HepG2 (cell line): ENCODE measurements at regions not wholly inside any gene's neighbourhood (a gene's known extent, or its start where the extent isn't known, plus 50 kb on each side); places are given as distances from the start of the nearest gene placed in this dataset.

Experiments
- HNF4A ChIP-seq: sonication (generic); formaldehyde crosslinking; IDR thresholded peaks from 2 replicates; pipeline ENCODE4 v1.4.0; 2020; ENCODE audit warnings: missing genetic modification reagents
- JDP2 ChIP-seq: sonication (generic); formaldehyde crosslinking; IDR thresholded peaks from 2 replicates; pipeline ENCODE4 v1.8.1; 2022; ENCODE audit warnings: missing genetic modification reagents, borderline replicate concordance
- MXI1 ChIP-seq: IDR thresholded peaks from 3 replicates; pipeline ENCODE4 v1.6.1; 2012; ENCODE audit warnings: low read depth, low read length, inconsistent platforms, borderline replicate concordance
- PHF20 ChIP-seq: sonication (generic); formaldehyde crosslinking; IDR thresholded peaks from 2 replicates; pipeline ENCODE4 v1.5.0; 2020; ENCODE audit warnings: mild to moderate bottlenecking, missing genetic modification reagents
- TAF1 ChIP-seq: sonication (generic); formaldehyde crosslinking; IDR thresholded peaks from 2 replicates; pipeline ENCODE4 v1.4.0; 2020; ENCODE audit warnings: missing genetic modification reagents
- ZBTB20 ChIP-seq: sonication (generic); formaldehyde crosslinking; IDR thresholded peaks from 2 replicates; pipeline ENCODE4 v1.8.1; 2023; ENCODE audit warnings: missing genetic modification reagents, low read depth, mild to moderate bottlenecking, borderline replicate concordance
- ZNF143 ChIP-seq: sonication (generic); formaldehyde crosslinking; IDR thresholded peaks from 2 replicates; pipeline ENCODE4 v1.4.0; 2020; ENCODE audit warnings: missing genetic modification reagents
- ZNF337 ChIP-seq: sonication (generic); formaldehyde crosslinking; IDR thresholded peaks from 2 replicates; pipeline ENCODE4 v1.5.1; 2020; ENCODE audit warnings: missing genetic modification reagents, low read depth, mild to moderate bottlenecking, borderline replicate concordance
- ZNF350 ChIP-seq: sonication (generic); formaldehyde crosslinking; IDR thresholded peaks from 2 replicates; pipeline ENCODE4 v1.4.0; 2020; ENCODE audit warnings: mild to moderate bottlenecking, low read depth, missing genetic modification reagents, borderline replicate concordance
- TF ChIP-seq, protein P1 (sequence below): sonication (generic); formaldehyde crosslinking; IDR thresholded peaks from 2 replicates; pipeline ENCODE4 v1.4.0; 2020; ENCODE audit warnings: missing genetic modification reagents
- TF ChIP-seq, protein P2 (sequence below), 2 experiments: sonication (generic) in 1 of 2; formaldehyde crosslinking in 1 of 2; IDR thresholded peaks; 2 replicates each; pipeline versions ENCODE4 v1.5.1 to v1.6.1; 2011 to 2020; ENCODE audit warnings: borderline replicate concordance in 1 of 2, low read depth in 1 of 2, low read length in 1 of 2, mild to moderate bottlenecking in 1 of 2, missing genetic modification reagents in 1 of 2, moderate library complexity in 1 of 2
- TF ChIP-seq, protein P3 (sequence below): sonication (generic); formaldehyde crosslinking; IDR thresholded peaks from 2 replicates; pipeline ENCODE4 v1.5.0; 2020; ENCODE audit warnings: mild to moderate bottlenecking, missing genetic modification reagents, moderate library complexity
- TF ChIP-seq, protein P4 (sequence below): sonication (generic); formaldehyde crosslinking; IDR thresholded peaks from 2 replicates; pipeline ENCODE4 v1.4.0; 2020; ENCODE audit warnings: mild to moderate bottlenecking, low read depth, missing genetic modification reagents
- TF ChIP-seq, protein P5 (sequence below): sonication (generic); formaldehyde crosslinking; IDR thresholded peaks from 2 replicates; pipeline ENCODE4 v1.4.0; 2020; ENCODE audit warnings: missing genetic modification reagents

DNA sequence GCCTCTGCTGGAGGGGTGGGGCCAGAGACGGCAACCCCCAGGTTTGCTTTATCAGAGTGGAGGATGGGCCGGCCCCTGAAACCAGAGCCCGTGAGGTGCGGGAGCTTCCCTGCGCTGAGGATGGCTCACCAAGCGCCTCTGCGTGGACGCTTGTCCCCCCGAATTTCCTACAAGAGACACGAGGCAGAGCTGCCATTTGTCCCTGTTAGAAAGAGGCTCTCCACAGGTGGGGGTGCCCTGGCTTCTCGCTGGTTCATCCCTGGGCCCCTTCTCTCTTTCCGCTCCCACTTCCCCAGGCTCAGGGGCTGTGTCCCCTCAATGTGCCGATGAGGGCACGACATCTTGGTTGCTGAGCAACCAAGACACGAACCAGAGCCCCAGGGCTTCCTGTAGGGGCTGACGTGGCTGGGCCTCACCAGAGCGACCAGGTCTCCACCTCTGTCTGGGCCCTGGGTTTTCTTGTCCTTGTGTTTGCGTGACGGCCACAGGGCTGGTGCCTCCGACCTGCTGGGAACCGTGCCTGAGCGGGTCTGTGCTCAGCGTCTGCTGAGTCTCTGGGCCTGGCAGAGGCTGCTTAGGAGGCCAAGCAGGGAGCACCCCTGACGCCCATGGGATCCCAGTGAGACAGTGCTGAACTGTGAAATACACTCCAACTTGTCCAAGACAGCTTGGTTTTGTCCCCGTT is 119.6 kb upstream of the COL5A1 start:
- TF ChIP-seq JDP2 (CRISPR knock-in tag) (no peak), ZNF143 (CRISPR knock-in tag) (no peak), PHF20 (CRISPR knock-in tag) (no peak), HNF4A (no peak), ZNF337 (CRISPR knock-in tag) (no peak), ZBTB20 (no peak), TAF1 (CRISPR knock-in tag) (no peak), MXI1 (no peak), ZNF350 (CRISPR knock-in tag) (no peak)
- TF ChIP-seq, protein P1, sequence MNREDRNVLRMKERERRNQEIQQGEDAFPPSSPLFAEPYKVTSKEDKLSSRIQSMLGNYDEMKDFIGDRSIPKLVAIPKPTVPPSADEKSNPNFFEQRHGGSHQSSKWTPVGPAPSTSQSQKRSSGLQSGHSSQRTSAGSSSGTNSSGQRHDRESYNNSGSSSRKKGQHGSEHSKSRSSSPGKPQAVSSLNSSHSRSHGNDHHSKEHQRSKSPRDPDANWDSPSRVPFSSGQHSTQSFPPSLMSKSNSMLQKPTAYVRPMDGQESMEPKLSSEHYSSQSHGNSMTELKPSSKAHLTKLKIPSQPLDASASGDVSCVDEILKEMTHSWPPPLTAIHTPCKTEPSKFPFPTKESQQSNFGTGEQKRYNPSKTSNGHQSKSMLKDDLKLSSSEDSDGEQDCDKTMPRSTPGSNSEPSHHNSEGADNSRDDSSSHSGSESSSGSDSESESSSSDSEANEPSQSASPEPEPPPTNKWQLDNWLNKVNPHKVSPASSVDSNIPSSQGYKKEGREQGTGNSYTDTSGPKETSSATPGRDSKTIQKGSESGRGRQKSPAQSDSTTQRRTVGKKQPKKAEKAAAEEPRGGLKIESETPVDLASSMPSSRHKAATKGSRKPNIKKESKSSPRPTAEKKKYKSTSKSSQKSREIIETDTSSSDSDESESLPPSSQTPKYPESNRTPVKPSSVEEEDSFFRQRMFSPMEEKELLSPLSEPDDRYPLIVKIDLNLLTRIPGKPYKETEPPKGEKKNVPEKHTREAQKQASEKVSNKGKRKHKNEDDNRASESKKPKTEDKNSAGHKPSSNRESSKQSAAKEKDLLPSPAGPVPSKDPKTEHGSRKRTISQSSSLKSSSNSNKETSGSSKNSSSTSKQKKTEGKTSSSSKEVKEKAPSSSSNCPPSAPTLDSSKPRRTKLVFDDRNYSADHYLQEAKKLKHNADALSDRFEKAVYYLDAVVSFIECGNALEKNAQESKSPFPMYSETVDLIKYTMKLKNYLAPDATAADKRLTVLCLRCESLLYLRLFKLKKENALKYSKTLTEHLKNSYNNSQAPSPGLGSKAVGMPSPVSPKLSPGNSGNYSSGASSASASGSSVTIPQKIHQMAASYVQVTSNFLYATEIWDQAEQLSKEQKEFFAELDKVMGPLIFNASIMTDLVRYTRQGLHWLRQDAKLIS (CRISPR knock-in tag), result no peak
- TF ChIP-seq, protein P2, sequence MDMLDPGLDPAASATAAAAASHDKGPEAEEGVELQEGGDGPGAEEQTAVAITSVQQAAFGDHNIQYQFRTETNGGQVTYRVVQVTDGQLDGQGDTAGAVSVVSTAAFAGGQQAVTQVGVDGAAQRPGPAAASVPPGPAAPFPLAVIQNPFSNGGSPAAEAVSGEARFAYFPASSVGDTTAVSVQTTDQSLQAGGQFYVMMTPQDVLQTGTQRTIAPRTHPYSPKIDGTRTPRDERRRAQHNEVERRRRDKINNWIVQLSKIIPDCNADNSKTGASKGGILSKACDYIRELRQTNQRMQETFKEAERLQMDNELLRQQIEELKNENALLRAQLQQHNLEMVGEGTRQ (IDR thresholded peaks at IDR 0.05; ENCODE audit: low read depth, low read length), result no peak
- TF ChIP-seq, protein P2 (CRISPR knock-in tag; IDR thresholded peaks at IDR 0.05; ENCODE audit: borderline replicate concordance), result no peak
- TF ChIP-seq, protein P3, sequence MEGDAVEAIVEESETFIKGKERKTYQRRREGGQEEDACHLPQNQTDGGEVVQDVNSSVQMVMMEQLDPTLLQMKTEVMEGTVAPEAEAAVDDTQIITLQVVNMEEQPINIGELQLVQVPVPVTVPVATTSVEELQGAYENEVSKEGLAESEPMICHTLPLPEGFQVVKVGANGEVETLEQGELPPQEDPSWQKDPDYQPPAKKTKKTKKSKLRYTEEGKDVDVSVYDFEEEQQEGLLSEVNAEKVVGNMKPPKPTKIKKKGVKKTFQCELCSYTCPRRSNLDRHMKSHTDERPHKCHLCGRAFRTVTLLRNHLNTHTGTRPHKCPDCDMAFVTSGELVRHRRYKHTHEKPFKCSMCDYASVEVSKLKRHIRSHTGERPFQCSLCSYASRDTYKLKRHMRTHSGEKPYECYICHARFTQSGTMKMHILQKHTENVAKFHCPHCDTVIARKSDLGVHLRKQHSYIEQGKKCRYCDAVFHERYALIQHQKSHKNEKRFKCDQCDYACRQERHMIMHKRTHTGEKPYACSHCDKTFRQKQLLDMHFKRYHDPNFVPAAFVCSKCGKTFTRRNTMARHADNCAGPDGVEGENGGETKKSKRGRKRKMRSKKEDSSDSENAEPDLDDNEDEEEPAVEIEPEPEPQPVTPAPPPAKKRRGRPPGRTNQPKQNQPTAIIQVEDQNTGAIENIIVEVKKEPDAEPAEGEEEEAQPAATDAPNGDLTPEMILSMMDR (CRISPR knock-in tag), result no peak
- TF ChIP-seq, protein P4, sequence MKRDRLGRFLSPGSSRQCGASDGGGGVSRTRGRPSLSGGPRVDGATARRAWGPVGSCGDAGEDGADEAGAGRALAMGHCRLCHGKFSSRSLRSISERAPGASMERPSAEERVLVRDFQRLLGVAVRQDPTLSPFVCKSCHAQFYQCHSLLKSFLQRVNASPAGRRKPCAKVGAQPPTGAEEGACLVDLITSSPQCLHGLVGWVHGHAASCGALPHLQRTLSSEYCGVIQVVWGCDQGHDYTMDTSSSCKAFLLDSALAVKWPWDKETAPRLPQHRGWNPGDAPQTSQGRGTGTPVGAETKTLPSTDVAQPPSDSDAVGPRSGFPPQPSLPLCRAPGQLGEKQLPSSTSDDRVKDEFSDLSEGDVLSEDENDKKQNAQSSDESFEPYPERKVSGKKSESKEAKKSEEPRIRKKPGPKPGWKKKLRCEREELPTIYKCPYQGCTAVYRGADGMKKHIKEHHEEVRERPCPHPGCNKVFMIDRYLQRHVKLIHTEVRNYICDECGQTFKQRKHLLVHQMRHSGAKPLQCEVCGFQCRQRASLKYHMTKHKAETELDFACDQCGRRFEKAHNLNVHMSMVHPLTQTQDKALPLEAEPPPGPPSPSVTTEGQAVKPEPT (CRISPR knock-in tag), result no peak
- TF ChIP-seq, protein P5, sequence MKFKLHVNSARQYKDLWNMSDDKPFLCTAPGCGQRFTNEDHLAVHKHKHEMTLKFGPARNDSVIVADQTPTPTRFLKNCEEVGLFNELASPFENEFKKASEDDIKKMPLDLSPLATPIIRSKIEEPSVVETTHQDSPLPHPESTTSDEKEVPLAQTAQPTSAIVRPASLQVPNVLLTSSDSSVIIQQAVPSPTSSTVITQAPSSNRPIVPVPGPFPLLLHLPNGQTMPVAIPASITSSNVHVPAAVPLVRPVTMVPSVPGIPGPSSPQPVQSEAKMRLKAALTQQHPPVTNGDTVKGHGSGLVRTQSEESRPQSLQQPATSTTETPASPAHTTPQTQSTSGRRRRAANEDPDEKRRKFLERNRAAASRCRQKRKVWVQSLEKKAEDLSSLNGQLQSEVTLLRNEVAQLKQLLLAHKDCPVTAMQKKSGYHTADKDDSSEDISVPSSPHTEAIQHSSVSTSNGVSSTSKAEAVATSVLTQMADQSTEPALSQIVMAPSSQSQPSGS (CRISPR knock-in tag), result no peak
